ENCODE measurements at regions not wholly inside any gene's neighbourhood (a gene's known extent, or its start where the extent isn't known, plus 50 kb on each side); places are given as distances from the start of the nearest gene placed in this dataset.
A peak's percentile ranks its signal among the peaks of the same experiment; 100 is the strongest.

GRCh38 chr4:136653640-136654406, 878.5 kb downstream of the PCDH18 start:
- FAIRE-seq (no peak), DNase-seq (ENCODE audit: low read depth, low spot score) (no peak), ATAC-seq (peak; percentile 16)
- ChIA-PET CTCF (interaction anchor here (1.2 to 2.8 kb wide), 3 partner anchors 24 to 33 kb away, joined by 3 to 8 read pairs (median 4); no protein-coding TSS in a partner anchor), RAD21 (ENCODE audit: unreplicated experiment) (interaction anchor here (1.0 to 5.3 kb wide), 4 partner anchors 20 to 59 kb away, joined by 3 to 42 read pairs (median 10); no protein-coding TSS in a partner anchor), SMC1A (ENCODE audit: uncharacterized antibody, unreplicated experiment) (interaction anchor here (1.3 to 7.1 kb wide), 9 partner anchors 10 to 60 kb away, joined by 4 to 33 read pairs (median 20); no protein-coding TSS in a partner anchor), POLR2A (interaction anchor here (0.6 kb wide), 2 partner anchors 91 to 214 kb away, joined by 3 read pairs; no protein-coding TSS in a partner anchor)
- no peak for TF ChIP-seq SMAD5 (IDR thresholded peaks at IDR 0.05; ENCODE audit: low read depth)
- 0 out of 2 replicates have a peak, but pooled peaks have one; percentile 60 for TF ChIP-seq HDGF (IDR thresholded peaks at IDR 0.05)
- TF ChIP-seq MTA2 (IDR thresholded peaks at IDR 0.05; ENCODE audit: low read depth), result peak; percentile 70; the same call in 1 of the 2 replicates
- no peak for TF ChIP-seq CHD2 (IDR thresholded peaks at IDR 0.05; ENCODE audit: borderline replicate concordance, low read depth, low read length)
- peak; percentile 49; the same call in 1 of the 2 replicates for TF ChIP-seq NBN (IDR thresholded peaks at IDR 0.05)
- peak; percentile 14; the same call in 1 of the 2 replicates for TF ChIP-seq SPI1 (IDR thresholded peaks at IDR 0.05; ENCODE audit: borderline replicate concordance, insufficient read depth, low read depth, low read length)
- TF ChIP-seq, protein P1, sequence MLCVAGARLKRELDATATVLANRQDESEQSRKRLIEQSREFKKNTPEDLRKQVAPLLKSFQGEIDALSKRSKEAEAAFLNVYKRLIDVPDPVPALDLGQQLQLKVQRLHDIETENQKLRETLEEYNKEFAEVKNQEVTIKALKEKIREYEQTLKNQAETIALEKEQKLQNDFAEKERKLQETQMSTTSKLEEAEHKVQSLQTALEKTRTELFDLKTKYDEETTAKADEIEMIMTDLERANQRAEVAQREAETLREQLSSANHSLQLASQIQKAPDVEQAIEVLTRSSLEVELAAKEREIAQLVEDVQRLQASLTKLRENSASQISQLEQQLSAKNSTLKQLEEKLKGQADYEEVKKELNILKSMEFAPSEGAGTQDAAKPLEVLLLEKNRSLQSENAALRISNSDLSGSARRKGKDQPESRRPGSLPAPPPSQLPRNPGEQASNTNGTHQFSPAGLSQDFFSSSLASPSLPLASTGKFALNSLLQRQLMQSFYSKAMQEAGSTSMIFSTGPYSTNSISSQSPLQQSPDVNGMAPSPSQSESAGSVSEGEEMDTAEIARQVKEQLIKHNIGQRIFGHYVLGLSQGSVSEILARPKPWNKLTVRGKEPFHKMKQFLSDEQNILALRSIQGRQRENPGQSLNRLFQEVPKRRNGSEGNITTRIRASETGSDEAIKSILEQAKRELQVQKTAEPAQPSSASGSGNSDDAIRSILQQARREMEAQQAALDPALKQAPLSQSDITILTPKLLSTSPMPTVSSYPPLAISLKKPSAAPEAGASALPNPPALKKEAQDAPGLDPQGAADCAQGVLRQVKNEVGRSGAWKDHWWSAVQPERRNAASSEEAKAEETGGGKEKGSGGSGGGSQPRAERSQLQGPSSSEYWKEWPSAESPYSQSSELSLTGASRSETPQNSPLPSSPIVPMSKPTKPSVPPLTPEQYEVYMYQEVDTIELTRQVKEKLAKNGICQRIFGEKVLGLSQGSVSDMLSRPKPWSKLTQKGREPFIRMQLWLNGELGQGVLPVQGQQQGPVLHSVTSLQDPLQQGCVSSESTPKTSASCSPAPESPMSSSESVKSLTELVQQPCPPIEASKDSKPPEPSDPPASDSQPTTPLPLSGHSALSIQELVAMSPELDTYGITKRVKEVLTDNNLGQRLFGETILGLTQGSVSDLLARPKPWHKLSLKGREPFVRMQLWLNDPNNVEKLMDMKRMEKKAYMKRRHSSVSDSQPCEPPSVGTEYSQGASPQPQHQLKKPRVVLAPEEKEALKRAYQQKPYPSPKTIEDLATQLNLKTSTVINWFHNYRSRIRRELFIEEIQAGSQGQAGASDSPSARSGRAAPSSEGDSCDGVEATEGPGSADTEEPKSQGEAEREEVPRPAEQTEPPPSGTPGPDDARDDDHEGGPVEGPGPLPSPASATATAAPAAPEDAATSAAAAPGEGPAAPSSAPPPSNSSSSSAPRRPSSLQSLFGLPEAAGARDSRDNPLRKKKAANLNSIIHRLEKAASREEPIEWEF (IDR thresholded peaks at IDR 0.05; ENCODE audit: insufficient replicate concordance, low read depth, low read length), result peak; percentile 75
- Histone ChIP-seq H3K27me3 (replicated peaks in 1 of 2; ENCODE audit: control insufficient read depth in 2 of 2, insufficient read depth in 2 of 2, low read length in 1 of 2) (no peaks in the 10 kb centered on the region), H2AFZ (ENCODE audit: control insufficient read depth, low read depth, low read length) (no peak overlapping the region), H3K4me2 (ENCODE audit: control insufficient read depth, insufficient read depth) (no peak overlapping the region), H3K27ac (ENCODE audit: control insufficient read depth, insufficient read depth) (no peak overlapping the region), H3K36me3 (ENCODE audit: control insufficient read depth in 2 of 2, insufficient read depth in 2 of 2, low read length in 1 of 2) (no peaks in the 10 kb centered on the region), H3K4me1 (ENCODE audit: control insufficient read depth, insufficient read depth, low read length) (no peaks in the 10 kb centered on the region), H4K20me1 (ENCODE audit: control insufficient read depth, insufficient read depth) (no peaks in the 10 kb centered on the region), H3K9me3 (replicated peaks; ENCODE audit: control insufficient read depth, insufficient read depth, low read length) (no peaks in the 10 kb centered on the region), H3K9ac (ENCODE audit: control insufficient read depth, insufficient read depth, low read length) (no peak overlapping the region), H3K79me2 (ENCODE audit: control insufficient read depth, insufficient read depth, low read length) (no peaks in the 10 kb centered on the region), H3K4me3 (no peak overlapping the region)
- 13% methylated on average over 7 of the region's 7 CpGs for WGBS (ENCODE audit: insufficient coverage, insufficient replicate concordance, low lambda C conversion rate, missing lambda C conversion rate)
- in situ Hi-C loops (cut with MboI), result no loop called here
- intact Hi-C loops (cut with micrococcal nuclease; ENCODE audit: unreplicated experiment), result no loop called here
- no TSS peak for BruUV-seq (replicated peaks)
